ENCODE measurements at regions not wholly inside any gene's neighbourhood (a gene's known extent, or its start where the extent isn't known, plus 50 kb on each side); places are given as distances from the start of the nearest gene placed in this dataset.

DNA sequence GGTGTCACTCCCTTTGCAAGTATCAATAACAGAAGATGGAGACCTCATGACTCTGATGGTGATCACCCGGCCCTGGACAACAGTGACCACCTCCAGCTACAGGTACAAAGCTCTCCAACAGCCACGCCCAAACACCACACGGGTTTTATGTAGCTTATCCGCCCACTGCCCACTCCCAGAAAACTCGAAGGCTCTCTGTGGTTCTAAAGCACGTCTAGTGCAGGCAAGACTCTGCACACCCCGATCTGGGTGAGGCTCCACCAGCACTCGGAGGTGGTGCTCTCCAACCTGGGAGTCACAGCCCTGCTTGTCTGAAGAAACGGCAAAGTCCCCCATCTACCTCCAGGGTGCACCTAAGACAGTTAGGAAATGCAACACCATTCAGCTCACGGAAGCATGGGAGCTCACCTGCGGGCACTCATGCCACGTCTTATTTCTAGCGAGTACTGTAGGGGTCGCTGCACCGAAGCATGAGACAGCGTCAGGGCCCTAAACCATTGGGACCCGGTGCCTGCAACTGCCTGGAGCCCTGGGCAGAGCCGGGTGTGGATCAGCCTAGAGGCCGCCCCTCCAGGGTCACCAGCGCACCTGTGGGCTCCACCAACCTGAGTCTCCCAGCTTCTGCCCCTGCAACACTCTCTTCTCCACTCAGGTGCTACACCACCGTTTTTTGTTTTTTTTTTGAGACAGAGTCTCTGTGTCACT lies 58.1 kb upstream of the ZNF354A start:
- Histone ChIP-seq H3K9me2 (ENCODE audit: insufficient read depth) (no peaks in the 10 kb centered on the region), H3K79me2 (ENCODE audit: insufficient read depth, low read length) (0 out of 2 replicates have a peak, but pooled peaks cover 2% of the 10 kb centered on the region), H3K27me3 (ENCODE audit: insufficient read depth, low read length) (no peaks in the 10 kb centered on the region), H4K20me1 (ENCODE audit: insufficient read depth) (no peaks in the 10 kb centered on the region), H3K4me1 (ENCODE audit: control insufficient read depth in 1 of 2, insufficient read depth in 2 of 2, low read length in 2 of 2) (peaks cover 0 to 14% of the 10 kb centered on the region in 2 experiments; a peak in 1 of 4 replicates), H3K9ac (ENCODE audit: low read length) (no peak overlapping the region), H3K4me2 (ENCODE audit: low read length) (no peak overlapping the region), H3K27ac (ENCODE audit: low read depth, low read length) (no peak overlapping the region), H3K9me3 (ENCODE audit: control insufficient read depth in 1 of 2, insufficient read depth in 1 of 2, low read depth in 1 of 2, low read length in 2 of 2) (no peaks in the 10 kb centered on the region), H3K4me3 (replicated peaks in 1 of 2; ENCODE audit: low read depth in 1 of 2, low read length in 2 of 2) (no peak overlapping the region), H2AFZ (ENCODE audit: low read depth, low read length, poor library complexity, severe bottlenecking) (no peak overlapping the region), H3K36me3 (ENCODE audit: control insufficient read depth in 1 of 2, insufficient read depth in 2 of 2, low read length in 2 of 2) (no peaks in the 10 kb centered on the region)
- no peak for DNase-seq (ENCODE audit: low read depth, low spot score)
- TF ChIP-seq RAD21 (IDR thresholded peaks at IDR 0.05; ENCODE audit: low read depth): no peak
- TF ChIP-seq SRF (IDR thresholded peaks at IDR 0.05; ENCODE audit: low read depth): no peak
- no peak for TF ChIP-seq POLR2AphosphoS5 (IDR thresholded peaks at IDR 0.05; ENCODE audit: low read depth, low read length)
- TF ChIP-seq EZH2 (IDR thresholded peaks at IDR 0.05): no peak
- TF ChIP-seq EGR1 (IDR thresholded peaks at IDR 0.05; ENCODE audit: low read depth): no peak
- TF ChIP-seq YY1 (IDR thresholded peaks at IDR 0.05; ENCODE audit: extremely low read depth, insufficient replicate concordance, low read depth, low read length): no peak
- TF ChIP-seq REST (IDR thresholded peaks at IDR 0.05; ENCODE audit: low read depth): no peak
- TF ChIP-seq EZH2phosphoT487 (IDR thresholded peaks at IDR 0.05; ENCODE audit: borderline replicate concordance): no peak
- no peak for TF ChIP-seq ELF1 (IDR thresholded peaks at IDR 0.05; ENCODE audit: borderline replicate concordance, low read depth)
- TF ChIP-seq ZFX (IDR thresholded peaks at IDR 0.05): no peak
- no peak for TF ChIP-seq JUND (IDR thresholded peaks at IDR 0.05)
- no peak for TF ChIP-seq TCF7L2 (IDR thresholded peaks at IDR 0.05; ENCODE audit: borderline replicate concordance, extremely low read depth, insufficient read depth, insufficient read length)
- TF ChIP-seq CTCF (IDR thresholded peaks at IDR 0.05 in 2 of 3, conservative IDR thresholded peaks at IDR 0.05 in 1 of 3; ENCODE audit: borderline replicate concordance in 1 of 3, insufficient read depth in 1 of 3, low read depth in 2 of 3, low read length in 2 of 3): no peak
- ChIA-PET RAD21 (ENCODE audit: low non-redundant PET in 1 of 2, low total read pairs in 2 of 2, uncharacterized antibody in 2 of 2, unreplicated experiment in 2 of 2) (no interaction called here), CTCF (no interaction called here), POLR2A (no interaction called here)
- BruUV-seq (replicated peaks): no TSS peak
- intact Hi-C loops (cut with micrococcal nuclease): no loop called here
- no peak for ATAC-seq

All from HCT116 (cell line).